Kidney epithelial cell (primary cell): ENCODE measurements at regions not wholly inside any gene's neighbourhood (a gene's known extent, or its start where the extent isn't known, plus 50 kb on each side); places are given as distances from the start of the nearest gene placed in this dataset.
"Not testable (repeated sequence)": the region's sequence is repeated elsewhere in the genome, so short reads cannot be mapped to it uniquely, and the experiment has no call there.

Experiments
- DNase-seq: peaks from one replicate; pipeline ENCODE4 v3.0.0-alpha.2; 2010; ENCODE audit warnings: low read depth
- H3K27me3 ChIP-seq: 2 replicates; pipeline ENCODE4 v1.6.0; 2011; ENCODE audit warnings: low read length; ENCODE audit not compliant: control insufficient read depth, insufficient read depth
- H3K36me3 ChIP-seq: 2 replicates; pipeline ENCODE4 v1.5.1; 2011; ENCODE audit warnings: low read length; ENCODE audit not compliant: control insufficient read depth, insufficient read depth
- H3K4me3 ChIP-seq: 2 replicates; pipeline ENCODE4 v1.5.1; 2011; ENCODE audit warnings: low read depth, mild to moderate bottlenecking, control low read depth, low read length
- CTCF ChIP-seq: IDR thresholded peaks from 2 replicates; pipeline ENCODE4 v1.5.1; 2011; ENCODE audit warnings: mild to moderate bottlenecking, moderate library complexity, low read length, control low read depth, inconsistent platforms; ENCODE audit not compliant: insufficient read depth, poor library complexity, severe bottlenecking

- Histone ChIP-seq H3K27me3 (no peaks in the 10 kb centered on the region), H3K36me3 (no peaks in the 10 kb centered on the region), H3K4me3 (no peak overlapping the region)
- no peak for DNase-seq
- no peak for TF ChIP-seq CTCF
Observed at GRCh38 chr5:7261900-7262299, 134.0 kb upstream of the ADCY2 start.

- H3K27me3 ChIP-seq, DNase-seq, H3K36me3 ChIP-seq, H3K4me3 ChIP-seq: not testable (repeated sequence)
Observed at GRCh38 chr5:7263398-7264015, 132.4 kb upstream of the ADCY2 start.

GRCh38 chr5:7265776-7266175 is 130.2 kb upstream of the ADCY2 start:
- not testable (repeated sequence) for H3K4me3 ChIP-seq, DNase-seq, H3K27me3 ChIP-seq, H3K36me3 ChIP-seq

- not testable (repeated sequence) for H3K4me3 ChIP-seq
Observed at GRCh38 chr5:7268722-7269121, 127.2 kb upstream of the ADCY2 start.

GRCh38 chr5:7269591-7270274 is 126.2 kb upstream of the ADCY2 start:
- no peak for DNase-seq
- Histone ChIP-seq H3K27me3 (no peaks in the 10 kb centered on the region), H3K36me3 (no peaks in the 10 kb centered on the region), H3K4me3 (no peak overlapping the region)
- no peak for TF ChIP-seq CTCF

More at GRCh38 chr5:7268722-7269121, 127.2 kb upstream of the ADCY2 start:
- H3K36me3 ChIP-seq, H3K27me3 ChIP-seq, DNase-seq: not testable (repeated sequence)

GRCh38 chr5:7271435-7272084 is 124.4 kb upstream of the ADCY2 start:
- H3K36me3 ChIP-seq = no peaks in the 10 kb centered on the region
- H3K4me3 ChIP-seq = no peak overlapping the region
- no peak for TF ChIP-seq CTCF
- no peak for DNase-seq
- no peaks in the 10 kb centered on the region for H3K27me3 ChIP-seq

GRCh38 chr5:7272408-7272965 is 123.5 kb upstream of the ADCY2 start:
- DNase-seq = no peak
- Histone ChIP-seq H3K27me3 (no peaks in the 10 kb centered on the region), H3K36me3 (no peaks in the 10 kb centered on the region), H3K4me3 (no peak overlapping the region)
- no peak for TF ChIP-seq CTCF
